IPS-18c (cell line): ENCODE measurements at regions not wholly inside any gene's neighbourhood (a gene's known extent, or its start where the extent isn't known, plus 50 kb on each side); places are given as distances from the start of the nearest gene placed in this dataset.
"Not testable (repeated sequence)": the region's sequence is repeated elsewhere in the genome, so short reads cannot be mapped to it uniquely, and the experiment has no call there.

Source experiments
- H3K4me3 ChIP-seq: 2 replicates; pipeline ENCODE4 v1.7.0; 2013; ENCODE audit warnings: low read depth, mild to moderate bottlenecking, low read length, moderate library complexity; ENCODE audit not compliant: insufficient read depth
- H3K9me3 ChIP-seq: one replicate; pipeline ENCODE4 v1.6.1; 2013; ENCODE audit warnings: mild to moderate bottlenecking, low read length, moderate library complexity; ENCODE audit not compliant: control insufficient read depth, insufficient read depth

DNA sequence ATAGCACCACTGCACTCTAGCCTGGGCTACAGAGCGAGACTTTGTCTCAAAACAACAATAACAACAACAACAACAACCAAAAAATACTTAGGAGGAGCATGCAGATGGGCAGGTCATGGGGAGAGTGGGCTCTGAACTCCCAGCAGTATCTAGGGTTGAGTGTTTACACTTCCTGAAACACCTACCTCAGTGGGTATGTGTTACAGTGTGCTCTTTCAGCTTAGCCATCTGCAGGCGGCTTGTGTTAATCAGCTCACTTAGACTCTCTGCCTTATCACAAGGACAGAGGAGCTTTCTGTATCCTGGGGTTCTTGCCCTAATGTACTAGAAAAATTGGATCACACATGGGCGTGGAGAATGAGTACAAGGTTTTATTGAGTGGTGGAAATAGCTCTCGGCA, 340.2 kb downstream of the KIF20B start:
- Histone ChIP-seq H3K9me3 (no peaks in the 10 kb centered on the region), H3K4me3 (no peak overlapping the region)

DNA sequence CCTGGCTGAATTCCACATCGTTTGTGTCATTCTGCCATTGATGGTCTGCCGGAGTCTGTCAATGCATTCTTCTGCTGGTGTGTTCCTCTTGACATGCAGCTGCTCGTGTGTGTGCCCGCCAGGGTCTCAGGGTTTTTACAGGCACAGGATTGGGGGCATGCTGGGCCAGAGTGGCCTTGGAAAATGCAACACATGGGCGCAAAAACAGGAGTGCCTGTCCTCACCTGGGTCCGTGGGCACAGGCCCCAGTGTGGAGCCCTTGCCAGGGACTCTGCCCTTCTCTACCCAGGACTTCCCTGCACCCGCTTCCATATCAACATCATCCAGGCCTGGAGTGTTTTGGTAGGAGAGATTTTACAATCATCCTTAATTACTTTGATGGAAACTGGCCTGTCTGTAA, 340.7 kb downstream of the KIF20B start:
- Histone ChIP-seq H3K9me3 (no peaks in the 10 kb centered on the region), H3K4me3 (no peak overlapping the region)

DNA sequence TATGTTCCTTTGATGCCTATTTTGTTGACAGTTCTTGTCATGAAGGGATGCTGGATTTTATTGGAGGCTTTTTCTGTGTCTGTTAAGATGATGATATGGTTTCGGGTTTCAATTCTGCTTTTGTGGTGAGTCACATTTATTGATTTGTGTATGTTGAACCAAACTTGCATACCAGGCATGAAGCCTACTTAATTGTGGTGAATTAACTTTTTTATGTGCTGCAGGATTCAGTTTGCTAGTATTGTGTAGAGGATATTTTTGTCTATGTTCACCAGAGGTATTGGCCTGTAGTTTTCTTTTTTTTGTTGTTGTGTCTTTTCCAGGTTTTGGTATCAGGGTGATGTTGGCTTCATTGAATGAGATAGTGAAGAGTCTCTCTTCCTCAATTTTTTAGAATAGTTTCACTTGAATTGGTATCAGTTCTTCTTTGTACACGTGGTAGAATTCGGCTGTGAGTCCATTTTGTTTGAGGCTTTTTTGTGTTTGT, 345.9 kb downstream of the KIF20B start:
- no peak overlapping the region for H3K4me3 ChIP-seq
- no peaks in the 10 kb centered on the region for H3K9me3 ChIP-seq

DNA sequence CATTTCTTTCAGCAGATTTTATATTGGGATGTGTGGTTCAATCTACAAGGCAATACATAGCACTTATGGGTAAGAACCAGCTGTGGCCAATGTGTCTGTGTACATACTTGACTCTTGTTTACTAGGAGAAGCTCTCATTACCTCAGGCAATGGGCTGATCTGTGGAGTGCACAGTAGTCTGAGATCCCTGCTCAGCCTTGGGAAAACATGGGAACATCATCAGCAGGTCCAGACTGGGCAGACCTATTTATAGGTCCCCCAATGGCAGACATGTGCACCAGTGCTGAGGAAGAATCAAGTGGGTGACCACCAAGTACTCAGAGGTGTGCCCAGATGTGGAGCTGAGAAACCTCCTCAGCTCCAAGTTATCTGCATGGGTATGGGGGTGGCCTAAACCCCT, 349.7 kb downstream of the KIF20B start:
- Histone ChIP-seq H3K4me3 (no peak overlapping the region), H3K9me3 (no peaks in the 10 kb centered on the region)

DNA sequence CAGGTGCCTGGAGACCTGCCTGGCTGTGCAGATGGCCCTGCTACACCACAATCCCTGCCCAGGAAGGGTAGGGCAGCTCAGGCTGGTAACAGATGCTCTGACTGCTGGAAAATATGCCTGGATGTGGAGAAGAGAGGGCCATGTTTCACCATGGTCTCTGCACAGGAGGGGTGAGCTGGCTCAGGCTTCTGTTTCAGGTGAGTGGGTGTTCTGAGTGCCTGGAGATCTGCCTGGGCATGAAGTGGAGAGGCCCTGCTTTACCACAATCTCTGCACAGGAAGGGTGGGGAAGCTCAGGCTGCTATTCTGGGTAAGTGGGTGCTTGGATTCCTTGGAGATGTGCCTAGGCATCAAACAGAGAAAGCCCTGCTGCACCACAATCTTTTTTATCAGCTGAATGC, 350.1 kb downstream of the KIF20B start:
- H3K4me3 ChIP-seq: no peak overlapping the region

DNA sequence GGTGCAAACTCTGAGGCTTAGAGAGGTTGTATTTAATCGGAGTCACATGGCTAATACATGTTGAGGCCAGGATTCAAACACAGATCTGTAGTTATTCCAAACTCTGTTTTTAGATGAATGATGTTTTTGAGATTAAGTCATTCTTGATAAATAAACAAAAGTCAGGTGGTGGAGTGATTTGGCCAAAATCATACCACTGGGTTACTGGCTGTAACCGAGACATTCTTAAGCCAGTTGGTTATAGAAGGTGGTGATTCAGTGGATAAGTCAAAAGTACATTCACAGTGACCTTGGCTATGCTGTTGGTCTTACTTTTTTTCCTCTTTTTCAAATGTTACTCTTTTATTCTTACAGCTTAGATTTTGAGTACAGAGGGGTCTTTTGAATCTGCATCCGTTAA, 361.4 kb downstream of the KIF20B start:
- no peaks in the 10 kb centered on the region for H3K9me3 ChIP-seq
- H3K4me3 ChIP-seq: no peak overlapping the region

More for the DNA sequence above, 350.1 kb downstream of the KIF20B start:
- H3K9me3 ChIP-seq: no peaks in the 10 kb centered on the region

DNA sequence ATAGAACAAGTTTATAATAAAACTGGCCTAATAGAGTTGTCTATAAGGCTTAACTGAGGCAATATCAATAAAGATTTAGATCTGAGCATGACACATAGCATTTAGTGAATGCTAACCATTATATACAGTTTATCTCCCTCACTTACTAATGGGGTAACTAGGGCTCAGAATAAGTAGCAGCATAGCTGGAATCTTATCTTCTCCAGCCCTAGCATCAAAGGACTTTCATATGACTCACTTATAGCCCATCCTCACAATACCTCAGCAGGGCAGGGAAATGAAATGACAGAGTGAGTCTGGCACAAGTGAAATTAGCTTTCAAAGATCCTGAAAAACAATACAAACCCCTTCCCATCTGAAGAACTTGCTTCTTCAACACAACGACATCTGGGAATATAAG, 362.9 kb downstream of the KIF20B start:
- Histone ChIP-seq H3K9me3 (no peaks in the 10 kb centered on the region), H3K4me3 (no peak overlapping the region)

DNA sequence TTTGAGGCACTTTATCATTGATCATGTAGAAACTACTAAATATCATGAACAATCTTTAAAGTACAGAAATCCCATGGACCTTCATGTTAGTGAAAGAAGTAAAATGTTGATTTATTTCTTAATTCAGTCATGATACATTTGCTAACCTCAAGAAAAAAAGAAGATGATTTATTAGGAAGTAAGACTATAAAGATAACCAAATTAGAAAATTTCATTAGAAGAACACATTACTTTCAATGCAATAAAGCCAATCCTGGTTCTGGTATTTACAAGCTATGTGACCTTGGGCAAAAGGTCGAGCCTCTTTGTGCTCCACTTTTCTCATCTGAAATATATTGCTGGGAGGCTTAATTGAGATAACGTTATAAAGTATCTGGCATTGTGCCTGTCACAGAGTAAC, 365.0 kb downstream of the KIF20B start:
- Histone ChIP-seq H3K9me3 (peaks cover 2% of the 10 kb centered on the region), H3K4me3 (no peak overlapping the region)

DNA sequence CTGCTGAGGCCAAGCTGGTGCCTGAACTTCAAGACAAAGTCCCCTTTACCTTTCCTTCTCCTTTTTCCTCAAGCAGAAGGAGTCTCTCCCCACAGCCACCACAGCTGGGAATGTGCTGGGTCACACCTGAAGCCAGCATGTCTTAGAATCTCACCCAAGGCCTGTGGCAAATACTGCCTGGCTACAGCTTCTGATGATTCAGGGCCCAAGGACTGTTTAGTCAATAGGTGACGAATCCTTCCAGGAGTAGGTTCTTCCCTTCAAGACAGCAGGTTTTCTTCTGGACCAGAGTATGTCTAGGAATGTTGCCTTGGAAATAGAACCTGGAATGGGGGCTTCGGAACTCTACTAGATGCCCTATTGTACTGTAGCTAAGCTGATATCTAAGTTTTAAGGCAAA, 374.6 kb downstream of the KIF20B start:
- Histone ChIP-seq H3K4me3 (no peak overlapping the region), H3K9me3 (peaks cover 7% of the 10 kb centered on the region)

DNA sequence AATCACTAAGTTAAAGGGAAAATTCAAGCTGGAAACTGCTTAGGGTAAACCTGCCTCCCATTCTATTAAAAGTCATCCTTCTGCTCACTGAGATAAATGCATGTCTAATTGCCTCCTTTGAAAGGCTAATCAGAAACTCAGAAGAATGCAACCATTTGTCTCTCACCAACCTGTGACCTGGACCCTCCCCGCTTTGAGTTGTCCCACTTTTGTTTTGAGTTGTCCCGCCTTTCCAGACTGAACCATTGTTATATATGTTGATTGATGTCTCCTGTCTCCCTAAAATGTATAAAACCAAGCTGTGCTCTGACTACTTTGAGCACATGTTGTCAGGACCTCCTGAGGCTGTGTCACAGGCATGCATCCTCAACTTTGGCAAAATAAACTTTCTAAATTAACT, 378.4 kb downstream of the KIF20B start:
- Histone ChIP-seq H3K4me3 (no peak overlapping the region), H3K9me3 (peaks cover 3% of the 10 kb centered on the region)

DNA sequence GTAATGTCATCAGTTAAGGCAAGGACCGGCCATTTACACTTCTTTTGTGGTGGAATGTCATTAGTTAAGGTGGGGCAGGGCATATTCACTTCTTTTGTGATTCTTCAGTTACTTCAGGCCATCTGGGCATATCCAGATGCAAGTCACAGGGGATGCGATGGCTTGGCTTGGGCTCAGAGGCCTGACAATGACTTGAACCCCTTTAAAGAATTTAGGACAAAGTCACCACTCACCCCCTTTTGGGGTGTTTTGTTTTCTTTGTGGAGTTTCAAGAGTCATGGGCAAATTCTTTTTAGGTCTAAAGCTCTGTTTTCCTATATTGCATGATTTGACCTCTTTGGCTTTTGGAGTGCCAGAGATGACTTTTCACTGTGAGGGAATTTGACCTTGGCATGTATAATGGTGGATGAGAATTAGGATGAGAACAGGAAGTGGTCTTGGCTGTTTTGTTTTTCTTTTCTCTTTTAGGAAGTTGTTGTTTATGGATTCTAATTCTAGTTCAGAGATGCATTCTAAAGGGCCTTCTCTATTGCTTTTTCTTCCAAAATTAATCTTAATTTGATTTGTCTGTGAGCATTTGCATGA, 385.3 kb downstream of the KIF20B start:
- not testable (repeated sequence) for H3K9me3 ChIP-seq

DNA sequence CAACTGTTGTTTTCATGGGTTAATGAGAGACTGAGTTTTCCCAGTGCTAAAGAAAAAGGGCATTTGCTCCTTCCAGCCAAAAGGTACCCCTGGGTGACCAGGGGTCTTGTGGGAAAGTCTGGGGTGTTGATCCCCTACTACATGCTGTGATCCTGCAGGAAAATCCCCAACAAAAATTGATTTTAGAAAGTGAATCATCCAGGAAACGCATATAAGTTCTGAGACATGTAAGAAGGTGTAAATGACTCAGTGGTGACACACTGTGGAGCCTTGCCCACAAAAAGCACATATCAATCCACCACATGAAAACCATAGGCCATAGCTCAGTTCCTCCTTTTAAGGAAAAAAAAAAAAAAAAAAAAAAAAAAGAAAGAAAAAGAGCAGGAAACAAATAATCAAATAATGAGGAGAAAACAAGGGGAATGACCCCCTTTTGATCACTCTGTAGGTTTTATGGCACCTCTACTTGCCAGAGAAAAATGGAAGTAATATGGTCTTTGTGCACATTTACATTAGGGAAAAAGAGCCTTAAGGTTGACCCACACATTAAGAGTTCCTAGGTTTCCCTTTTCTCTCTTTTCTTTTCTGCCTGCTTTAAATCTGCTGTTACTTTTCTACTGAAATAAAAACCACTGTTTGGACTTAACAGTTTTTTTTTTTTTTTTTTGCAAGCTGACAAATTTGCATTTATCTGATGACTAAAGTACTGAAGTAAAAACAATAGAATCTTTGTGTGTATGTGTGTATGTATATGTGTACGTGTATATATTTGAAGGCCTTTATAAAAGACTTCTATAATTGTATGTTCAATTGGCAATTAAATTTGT, 386.0 kb downstream of the KIF20B start:
- Histone ChIP-seq H3K9me3 (no peaks in the 10 kb centered on the region), H3K4me3 (no peak overlapping the region)

More for the DNA sequence above, 385.3 kb downstream of the KIF20B start:
- H3K4me3 ChIP-seq: not testable (repeated sequence)

DNA sequence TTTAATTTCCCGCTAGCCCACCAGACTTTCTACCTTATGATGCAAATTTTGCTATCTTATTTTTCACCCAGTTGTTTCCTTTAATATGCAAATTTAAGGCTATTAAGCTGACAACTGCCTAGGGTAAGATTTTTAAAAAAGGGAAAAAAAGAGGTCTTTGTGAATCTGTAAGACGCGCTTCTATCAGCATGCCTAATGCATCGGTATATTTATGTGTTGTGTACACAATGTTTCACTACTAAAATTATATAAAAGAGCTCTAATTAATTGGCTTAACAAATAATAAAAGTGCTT, 386.6 kb downstream of the KIF20B start:
- no peak overlapping the region for H3K4me3 ChIP-seq
- H3K9me3 ChIP-seq: no peaks in the 10 kb centered on the region

DNA sequence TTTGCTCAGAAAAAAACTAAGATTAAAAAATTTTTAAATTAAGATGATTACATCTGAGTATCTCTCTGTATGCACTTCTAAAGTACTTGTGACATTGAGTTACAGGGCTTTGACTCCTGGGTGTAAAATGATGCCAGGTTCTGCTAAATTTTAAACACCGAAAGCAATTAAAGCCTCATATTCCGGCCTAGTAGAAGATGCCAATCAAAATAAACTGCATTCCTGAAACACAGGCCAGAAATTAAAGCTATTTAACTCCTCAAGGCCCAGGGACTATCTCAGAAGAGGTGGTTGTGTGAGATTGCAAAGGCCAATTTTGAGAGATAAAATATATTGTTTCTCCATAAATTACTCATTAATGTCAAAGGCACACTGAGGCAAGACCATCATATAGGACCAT, 388.3 kb downstream of the KIF20B start:
- Histone ChIP-seq H3K9me3 (no peaks in the 10 kb centered on the region), H3K4me3 (no peak overlapping the region)

DNA sequence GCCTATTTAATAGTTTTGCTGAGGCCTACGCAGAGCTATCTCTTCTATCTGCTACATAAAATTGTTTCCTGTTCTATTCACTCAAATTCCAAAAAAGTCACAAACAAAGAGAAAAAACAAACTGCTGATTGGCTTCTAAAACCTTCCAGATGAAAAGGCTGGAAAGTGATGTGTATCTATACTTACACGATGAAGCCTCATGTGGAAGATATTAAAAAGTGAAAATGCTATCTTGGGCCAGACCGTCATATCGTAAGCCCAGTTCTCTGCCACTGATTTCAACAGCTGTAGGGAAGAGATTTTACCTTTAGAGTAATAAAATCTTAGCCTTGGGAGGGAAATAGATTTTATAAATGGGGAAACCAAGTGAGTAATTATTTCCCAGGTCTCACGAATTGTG, 394.8 kb downstream of the KIF20B start:
- no peak overlapping the region for H3K4me3 ChIP-seq
- H3K9me3 ChIP-seq: no peaks in the 10 kb centered on the region

DNA sequence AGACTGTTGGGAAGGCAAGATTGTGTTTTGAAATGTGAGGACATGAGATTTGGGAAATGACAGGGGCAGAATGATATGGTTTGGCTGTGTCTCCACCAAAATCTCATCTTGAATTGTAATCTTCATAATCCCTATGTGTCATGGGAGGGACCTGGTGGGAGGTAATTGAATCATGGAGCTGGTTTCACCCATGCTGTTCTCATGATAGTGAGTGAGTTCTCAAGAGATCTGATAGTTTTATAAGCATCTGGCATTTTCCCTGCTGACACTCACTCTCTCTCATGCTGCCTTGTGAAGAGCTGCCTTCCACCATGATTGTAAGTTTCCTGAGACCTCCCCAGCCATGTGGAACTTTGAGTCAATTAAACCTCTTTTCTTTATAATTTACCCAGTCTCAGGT, 406.2 kb downstream of the KIF20B start:
- H3K9me3 ChIP-seq, H3K4me3 ChIP-seq: not testable (repeated sequence)

DNA sequence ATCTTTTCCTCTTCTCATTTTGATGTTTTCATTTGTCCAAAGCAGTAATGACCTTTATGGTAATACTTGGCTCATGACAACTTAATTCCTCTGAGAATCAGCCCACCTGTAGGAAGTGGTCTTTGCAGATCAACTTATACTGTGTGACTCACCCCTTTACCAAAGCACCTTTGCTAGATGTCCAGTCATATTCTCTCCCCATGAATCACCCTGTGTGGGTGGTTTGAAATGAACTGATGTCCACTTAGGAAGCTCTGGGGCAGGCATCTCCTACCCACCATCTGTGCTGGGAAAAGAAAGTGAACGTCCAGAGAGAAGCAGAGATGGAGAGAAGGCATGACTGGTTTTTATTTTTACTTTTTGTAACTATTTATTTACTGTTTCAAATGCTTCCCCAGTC, 410.3 kb downstream of the KIF20B start:
- Histone ChIP-seq H3K4me3 (no peak overlapping the region), H3K9me3 (no peaks in the 10 kb centered on the region)

DNA sequence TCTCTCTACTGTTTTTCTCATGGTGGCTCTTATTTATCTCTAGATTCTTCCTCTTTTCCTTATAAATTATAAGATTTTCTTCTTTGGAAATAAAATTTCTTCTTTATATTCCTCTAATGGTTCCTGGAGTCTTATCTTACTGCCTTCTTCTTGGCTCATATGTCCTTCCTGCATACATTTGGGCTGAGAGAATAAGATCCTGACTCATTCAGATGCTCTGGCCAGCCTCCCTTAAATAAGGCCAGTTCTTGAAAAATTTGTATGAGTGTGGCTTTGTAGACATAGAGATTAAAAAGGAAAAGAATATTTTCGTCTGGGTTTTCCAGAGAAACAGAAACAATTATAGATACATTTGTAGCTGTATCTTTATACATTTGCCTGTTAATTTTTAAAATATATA, 411.3 kb downstream of the KIF20B start:
- H3K9me3 ChIP-seq: no peaks in the 10 kb centered on the region

DNA sequence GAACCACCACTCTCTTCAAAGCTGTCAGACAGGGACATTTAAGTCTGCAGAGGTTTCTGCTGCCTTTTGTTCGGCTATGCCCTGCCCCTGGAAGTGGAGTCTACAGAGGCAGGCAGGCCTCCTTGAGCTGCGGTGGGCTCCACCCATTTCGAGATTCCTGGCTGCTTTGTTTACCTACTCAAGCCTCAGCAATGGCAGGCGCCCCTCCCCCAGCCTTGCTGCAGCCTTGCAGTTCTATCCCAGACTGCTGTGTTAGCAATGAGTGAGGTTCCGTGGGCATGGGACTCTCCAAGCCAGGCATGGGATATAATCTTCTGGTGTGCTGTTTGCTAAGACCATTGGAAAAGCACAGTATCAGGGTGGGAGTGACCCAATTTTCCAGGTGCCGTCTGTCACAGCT, 417.2 kb downstream of the KIF20B start:
- H3K4me3 ChIP-seq, H3K9me3 ChIP-seq: not testable (repeated sequence)

More for the DNA sequence above, 411.3 kb downstream of the KIF20B start:
- H3K4me3 ChIP-seq: no peak overlapping the region
